ENCODE measurements at regions not wholly inside any gene's neighbourhood (a gene's known extent, or its start where the extent isn't known, plus 50 kb on each side); places are given as distances from the start of the nearest gene placed in this dataset.

DNA sequence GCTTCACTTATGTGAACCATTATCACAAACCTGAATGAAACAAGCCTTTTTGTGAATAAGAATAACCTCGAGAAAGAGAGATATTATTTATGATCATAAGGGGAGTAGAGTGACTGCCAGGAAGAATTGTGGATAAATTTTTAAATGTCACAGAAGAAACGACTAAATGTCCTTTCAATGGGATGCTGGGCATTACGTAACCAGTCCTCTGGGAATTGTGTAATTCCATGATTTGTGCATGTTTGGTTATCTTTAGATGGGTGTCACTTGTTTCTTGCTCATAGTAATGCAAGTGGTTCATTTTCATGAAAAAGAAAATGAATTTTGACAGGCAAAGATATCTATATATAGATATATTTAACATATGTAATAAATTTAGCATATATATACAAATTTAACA is 379.5 kb upstream of the AGTR1 start:
- Histone ChIP-seq H3K4me3 (ENCODE audit: low read depth, low read length) (no peak overlapping the region), H3K4me1 (no peaks in the 10 kb centered on the region), H3K4me2 (ENCODE audit: low read length) (no peak overlapping the region), H3K27ac (no peak overlapping the region), H3K27me3 (ENCODE audit: control insufficient read depth, insufficient read depth, low read length) (no peaks in the 10 kb centered on the region), H3K36me3 (ENCODE audit: control insufficient read depth, insufficient read depth, low read length) (no peaks in the 10 kb centered on the region), H2AFZ (no peak overlapping the region), H3K9me3 (ENCODE audit: control insufficient read depth, low read length) (no peaks in the 10 kb centered on the region), H3K79me2 (no peaks in the 10 kb centered on the region), H3K9ac (no peak overlapping the region)
- TF ChIP-seq, protein P1, sequence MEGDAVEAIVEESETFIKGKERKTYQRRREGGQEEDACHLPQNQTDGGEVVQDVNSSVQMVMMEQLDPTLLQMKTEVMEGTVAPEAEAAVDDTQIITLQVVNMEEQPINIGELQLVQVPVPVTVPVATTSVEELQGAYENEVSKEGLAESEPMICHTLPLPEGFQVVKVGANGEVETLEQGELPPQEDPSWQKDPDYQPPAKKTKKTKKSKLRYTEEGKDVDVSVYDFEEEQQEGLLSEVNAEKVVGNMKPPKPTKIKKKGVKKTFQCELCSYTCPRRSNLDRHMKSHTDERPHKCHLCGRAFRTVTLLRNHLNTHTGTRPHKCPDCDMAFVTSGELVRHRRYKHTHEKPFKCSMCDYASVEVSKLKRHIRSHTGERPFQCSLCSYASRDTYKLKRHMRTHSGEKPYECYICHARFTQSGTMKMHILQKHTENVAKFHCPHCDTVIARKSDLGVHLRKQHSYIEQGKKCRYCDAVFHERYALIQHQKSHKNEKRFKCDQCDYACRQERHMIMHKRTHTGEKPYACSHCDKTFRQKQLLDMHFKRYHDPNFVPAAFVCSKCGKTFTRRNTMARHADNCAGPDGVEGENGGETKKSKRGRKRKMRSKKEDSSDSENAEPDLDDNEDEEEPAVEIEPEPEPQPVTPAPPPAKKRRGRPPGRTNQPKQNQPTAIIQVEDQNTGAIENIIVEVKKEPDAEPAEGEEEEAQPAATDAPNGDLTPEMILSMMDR (IDR thresholded peaks at IDR 0.05): no peak

DNA sequence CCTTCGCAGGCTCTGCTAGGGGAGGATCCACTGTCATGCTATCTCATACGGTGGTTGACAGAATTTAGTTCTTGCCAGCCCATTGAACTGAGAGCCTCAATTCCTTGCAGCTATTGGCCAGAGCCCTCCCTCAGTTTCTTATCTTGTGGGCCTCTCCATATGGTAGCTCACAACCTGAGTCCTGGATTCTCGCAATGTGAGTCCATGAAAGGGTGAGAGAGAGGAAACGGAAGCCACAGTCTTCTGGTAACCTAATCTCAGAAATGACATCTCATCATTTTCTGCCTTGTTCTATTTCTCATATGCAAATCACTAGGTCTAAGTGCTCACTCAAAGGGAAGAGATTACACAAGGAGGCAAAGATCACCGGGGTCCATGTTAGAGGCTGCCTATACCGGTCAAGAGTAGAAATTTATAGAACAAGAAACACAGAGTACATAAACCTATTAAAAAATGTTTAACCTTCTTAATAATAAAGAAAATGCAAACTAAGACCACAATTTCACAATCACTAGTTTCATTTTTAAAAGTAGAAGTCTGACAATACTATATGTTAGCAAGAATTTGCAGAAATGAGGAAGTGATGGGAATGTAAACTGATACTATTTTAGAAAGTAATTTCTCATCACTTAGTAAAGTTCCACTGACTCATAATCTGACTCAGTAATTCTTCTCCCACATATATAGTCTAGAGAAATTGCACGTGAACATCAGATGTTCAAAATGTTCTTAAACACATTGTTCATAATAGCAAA is 378.4 kb upstream of the AGTR1 start:
- Histone ChIP-seq H2AFZ (no peak overlapping the region), H3K4me1 (no peaks in the 10 kb centered on the region), H3K9me3 (ENCODE audit: control insufficient read depth, low read length) (no peaks in the 10 kb centered on the region), H3K27me3 (ENCODE audit: control insufficient read depth, insufficient read depth, low read length) (no peaks in the 10 kb centered on the region), H3K4me2 (ENCODE audit: low read length) (no peak overlapping the region), H3K27ac (no peak overlapping the region), H3K4me3 (ENCODE audit: low read depth, low read length) (no peak overlapping the region), H3K9ac (no peak overlapping the region), H3K79me2 (no peaks in the 10 kb centered on the region), H3K36me3 (ENCODE audit: control insufficient read depth, insufficient read depth, low read length) (no peaks in the 10 kb centered on the region)
- TF ChIP-seq, protein P1 (IDR thresholded peaks at IDR 0.05): no peak

DNA sequence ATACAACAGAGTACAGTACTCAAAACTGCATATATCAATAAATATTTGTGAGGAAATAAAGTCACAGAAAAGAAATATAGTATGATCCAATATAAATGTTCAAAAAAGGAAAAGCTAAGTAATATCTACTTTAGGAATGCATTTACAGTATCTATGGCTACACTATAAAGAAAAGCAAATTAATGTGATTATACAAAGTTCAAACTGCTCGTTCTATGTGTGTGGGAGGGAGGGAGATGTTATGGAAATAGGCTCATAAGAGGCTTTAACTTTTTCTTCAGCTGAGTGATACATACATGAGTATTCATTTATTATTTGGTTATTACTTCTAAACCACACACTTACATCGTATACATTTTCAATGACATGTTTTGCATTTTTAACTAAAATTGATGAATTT is 377.7 kb upstream of the AGTR1 start:
- H3K27me3 ChIP-seq (ENCODE audit: control insufficient read depth, insufficient read depth, low read length): no peaks in the 10 kb centered on the region
- no peaks in the 10 kb centered on the region for H3K36me3 ChIP-seq (ENCODE audit: control insufficient read depth, insufficient read depth, low read length)
- TF ChIP-seq, protein P1 (IDR thresholded peaks at IDR 0.05): no peak
- H3K4me3 ChIP-seq (ENCODE audit: low read depth, low read length): no peak overlapping the region
- H3K4me2 ChIP-seq (ENCODE audit: low read length): no peak overlapping the region
- H2AFZ ChIP-seq: no peak overlapping the region
- no peak overlapping the region for H3K9ac ChIP-seq
- H3K9me3 ChIP-seq (ENCODE audit: control insufficient read depth, low read length): no peaks in the 10 kb centered on the region
- H3K79me2 ChIP-seq: no peaks in the 10 kb centered on the region
- H3K27ac ChIP-seq: no peak overlapping the region
- no peaks in the 10 kb centered on the region for H3K4me1 ChIP-seq

DNA sequence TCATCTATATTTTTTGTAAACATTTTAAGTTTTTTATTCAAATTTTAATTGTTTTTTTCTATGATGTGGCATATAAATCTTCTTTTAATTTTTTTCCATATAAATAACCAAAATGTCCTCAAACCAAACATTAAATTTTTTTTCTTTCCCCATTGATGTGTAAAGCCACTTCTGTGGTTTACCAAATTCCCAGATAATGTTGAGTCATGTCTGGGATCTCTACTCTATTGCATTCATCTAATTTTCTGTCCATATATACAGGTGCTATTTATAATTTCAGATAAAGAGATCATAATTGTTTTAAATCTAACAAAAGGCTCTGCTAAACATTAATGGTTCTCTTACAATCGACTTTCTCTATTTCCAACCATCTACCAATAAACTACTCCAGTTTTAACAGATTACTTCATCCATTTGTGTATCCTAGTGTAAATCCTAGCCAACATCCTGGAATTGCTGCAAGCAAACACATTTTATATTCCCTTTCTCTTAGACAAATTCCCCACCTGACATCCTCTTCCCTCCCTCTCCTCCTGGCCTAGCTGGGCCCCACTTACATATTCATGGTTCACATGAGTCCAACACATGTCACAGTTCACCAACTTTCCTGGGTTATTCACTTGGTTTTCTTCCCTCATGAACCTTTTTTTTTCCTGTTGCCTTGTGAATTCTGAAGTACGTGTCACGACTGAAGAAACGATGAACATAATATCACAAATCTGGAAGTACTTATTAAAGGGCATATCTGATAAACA is 368.0 kb upstream of the AGTR1 start:
- no peak overlapping the region for H2AFZ ChIP-seq
- no peaks in the 10 kb centered on the region for H3K36me3 ChIP-seq (ENCODE audit: control insufficient read depth, insufficient read depth, low read length)
- no peaks in the 10 kb centered on the region for H3K79me2 ChIP-seq
- H3K27me3 ChIP-seq (ENCODE audit: control insufficient read depth, insufficient read depth, low read length): no peaks in the 10 kb centered on the region
- no peak overlapping the region for H3K27ac ChIP-seq
- no peak overlapping the region for H3K4me3 ChIP-seq (ENCODE audit: low read depth, low read length)
- no peaks in the 10 kb centered on the region for H3K4me1 ChIP-seq
- TF ChIP-seq, protein P1 (IDR thresholded peaks at IDR 0.05): no peak
- no peaks in the 10 kb centered on the region for H3K9me3 ChIP-seq (ENCODE audit: control insufficient read depth, low read length)
- H3K4me2 ChIP-seq (ENCODE audit: low read length): no peak overlapping the region
- no peak overlapping the region for H3K9ac ChIP-seq

Measured in parathyroid adenoma (tissue), 2 donors.